ENCODE measurements at regions not wholly inside any gene's neighbourhood (a gene's known extent, or its start where the extent isn't known, plus 50 kb on each side); places are given as distances from the start of the nearest gene placed in this dataset.
A peak's percentile ranks its signal among the peaks of the same experiment; 100 is the strongest.

- DNase-seq (ENCODE audit: low read depth in 2 of 2), result no peak
These were observed 406.6 kb downstream of the ARHGEF28 start for GRCh38 chr5:74032617-74033016.

GRCh38 chr5:74031536-74031935 is 405.5 kb downstream of the ARHGEF28 start:
- no peak for DNase-seq (ENCODE audit: low read depth in 2 of 2)

- no peak for DNase-seq (ENCODE audit: low read depth in 2 of 2)
These were observed 404.8 kb downstream of the ARHGEF28 start for GRCh38 chr5:74030821-74031220.

DNA sequence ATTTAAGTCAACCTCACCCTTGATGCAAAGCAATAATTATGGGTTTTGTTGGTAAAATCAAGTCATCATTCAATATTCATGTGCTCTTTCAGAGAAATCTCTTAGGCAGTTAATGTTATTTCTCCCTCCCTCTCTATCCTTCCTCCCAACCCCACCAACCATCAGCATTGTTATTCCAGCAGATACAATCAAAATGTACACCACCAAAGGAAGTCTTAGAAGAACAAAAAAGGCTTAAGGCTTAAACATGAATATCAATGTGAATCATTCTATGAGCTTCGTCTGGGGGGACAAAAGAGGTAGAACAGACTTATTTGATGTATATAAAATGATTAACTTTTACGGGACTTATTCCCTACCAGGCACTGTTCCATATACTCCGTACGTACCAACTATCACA is 404.4 kb downstream of the ARHGEF28 start:
- no peak for DNase-seq (ENCODE audit: low read depth in 2 of 2)

DNA sequence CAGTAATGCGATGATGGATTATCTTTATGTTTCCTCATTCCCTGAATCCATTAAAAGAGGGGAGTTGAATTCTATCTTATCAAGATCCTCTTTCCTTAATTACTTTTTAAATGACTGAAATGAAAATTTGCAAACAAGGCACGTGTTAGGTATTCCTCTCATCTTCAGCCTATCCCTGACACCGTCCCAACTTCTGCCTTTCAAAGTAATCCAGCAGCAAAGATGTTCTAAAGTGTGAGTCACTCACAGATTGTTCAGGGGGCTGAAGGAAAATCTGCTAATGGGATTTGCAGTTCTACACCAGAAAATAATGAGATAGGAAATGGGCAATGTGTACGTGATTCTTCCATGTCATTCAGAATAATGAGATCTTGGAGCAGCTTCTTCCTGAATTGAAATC is 403.0 kb downstream of the ARHGEF28 start:
- DNase-seq (ENCODE audit: low read depth in 2 of 2), result no peak

DNA sequence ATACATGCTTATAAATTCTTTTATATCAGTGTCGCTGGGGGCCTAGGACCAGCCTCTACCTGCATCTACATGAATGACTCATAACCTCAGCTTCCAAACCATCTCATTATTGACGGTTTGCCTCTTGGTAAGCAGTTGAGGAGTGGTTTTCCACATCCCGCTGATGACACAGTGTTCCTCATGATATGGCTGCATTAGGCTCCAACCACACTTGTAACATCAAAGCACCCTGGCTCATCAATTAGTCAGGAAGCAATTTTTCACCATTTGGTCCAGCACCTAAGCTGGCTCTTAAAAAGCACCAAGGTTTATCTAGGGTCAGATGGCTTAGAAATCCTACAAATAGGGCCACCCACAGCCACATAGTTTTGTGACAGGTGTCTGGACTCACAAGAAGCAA is 402.4 kb downstream of the ARHGEF28 start:
- DNase-seq (ENCODE audit: low read depth in 2 of 2), result no peak

GRCh38 chr5:74027732-74028338 is 401.8 kb downstream of the ARHGEF28 start:
- no peak for DNase-seq (ENCODE audit: low read depth in 2 of 2)

- no peak for DNase-seq (ENCODE audit: low read depth in 2 of 2)
These were observed 400.3 kb downstream of the ARHGEF28 start for GRCh38 chr5:74026310-74026709.

GRCh38 chr5:74021126-74021525 is 395.1 kb downstream of the ARHGEF28 start:
- DNase-seq (ENCODE audit: low read depth in 2 of 2), result no peak

GRCh38 chr5:74020503-74020902 is 394.5 kb downstream of the ARHGEF28 start:
- no peak for DNase-seq (ENCODE audit: low read depth in 2 of 2)

- DNase-seq (ENCODE audit: low read depth in 2 of 2), result no peak
These were observed 393.9 kb downstream of the ARHGEF28 start for GRCh38 chr5:74019923-74020322.

DNA sequence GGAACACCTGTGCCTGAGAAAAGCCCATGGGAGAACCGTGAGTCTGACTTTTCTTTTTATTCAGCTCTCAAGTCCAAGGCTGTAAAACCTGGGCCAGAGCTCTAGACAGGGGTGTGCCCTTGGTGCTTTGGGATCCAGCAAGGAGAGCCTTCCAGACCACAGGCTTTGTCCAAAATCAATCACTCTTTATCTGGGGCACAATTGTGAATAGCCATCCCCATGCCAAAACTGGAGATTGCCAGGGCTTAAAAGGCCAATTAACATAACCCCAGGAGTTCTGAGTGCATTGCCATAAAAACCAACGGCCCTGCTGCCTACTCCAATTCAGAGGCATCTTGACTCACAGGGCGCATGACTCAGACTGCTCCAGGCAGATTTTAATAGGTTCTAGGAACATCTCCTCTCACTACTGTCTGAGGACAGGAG is 391.8 kb downstream of the ARHGEF28 start:
- no peak for DNase-seq (ENCODE audit: low read depth in 2 of 2)

GRCh38 chr5:74017112-74017511 is 391.1 kb downstream of the ARHGEF28 start:
- DNase-seq (ENCODE audit: low read depth in 2 of 2), result no peak

GRCh38 chr5:74016373-74016772 is 390.4 kb downstream of the ARHGEF28 start:
- DNase-seq (ENCODE audit: low read depth in 2 of 2), result peak in 1 of 2 donors; percentile 1

- DNase-seq (ENCODE audit: low read depth in 2 of 2), result no peak
These were observed 389.7 kb downstream of the ARHGEF28 start for GRCh38 chr5:74015716-74016115.

DNA sequence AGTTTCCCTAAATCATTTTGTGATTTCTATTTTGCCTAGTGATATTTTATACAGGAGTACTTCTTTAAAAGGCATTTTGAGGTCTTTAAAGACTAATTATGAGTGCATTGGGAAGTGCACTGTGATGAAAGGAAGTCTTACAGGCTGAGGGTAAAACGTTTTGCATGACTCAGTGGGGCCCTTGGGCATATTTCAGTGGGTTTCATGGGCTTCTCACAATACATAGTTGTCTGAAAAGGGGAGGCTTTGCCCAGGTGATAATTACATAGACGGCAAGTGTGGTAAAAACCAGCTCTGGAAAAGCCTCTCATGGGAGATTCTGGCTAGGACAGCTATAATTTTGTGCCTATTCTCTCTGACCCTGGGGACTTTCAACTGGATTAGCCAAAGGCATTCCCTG is 387.2 kb downstream of the ARHGEF28 start:
- DNase-seq (ENCODE audit: low read depth in 2 of 2), result no peak

GRCh38 chr5:74009502-74009901 is 383.5 kb downstream of the ARHGEF28 start:
- DNase-seq (ENCODE audit: low read depth in 2 of 2), result no peak

DNA sequence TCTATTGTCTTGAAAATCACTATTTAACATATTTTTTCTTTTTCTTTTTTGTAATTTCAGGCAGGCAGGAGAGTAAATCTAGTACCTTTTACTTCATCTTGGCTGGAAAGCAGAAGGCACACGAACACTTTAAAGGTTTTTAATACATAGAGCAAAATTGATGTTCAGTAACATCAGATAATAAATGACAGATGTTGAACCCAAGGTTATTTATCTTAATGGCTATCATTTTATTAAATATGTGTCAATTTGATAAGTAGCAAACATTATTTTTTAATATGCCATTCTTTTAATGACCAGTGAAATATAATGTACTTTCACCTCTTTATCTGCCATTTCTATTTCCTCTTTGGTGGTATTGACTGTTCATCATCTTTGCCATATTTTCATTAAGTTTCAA is 381.2 kb downstream of the ARHGEF28 start:
- DNase-seq (ENCODE audit: low read depth in 2 of 2), result no peak

DNA sequence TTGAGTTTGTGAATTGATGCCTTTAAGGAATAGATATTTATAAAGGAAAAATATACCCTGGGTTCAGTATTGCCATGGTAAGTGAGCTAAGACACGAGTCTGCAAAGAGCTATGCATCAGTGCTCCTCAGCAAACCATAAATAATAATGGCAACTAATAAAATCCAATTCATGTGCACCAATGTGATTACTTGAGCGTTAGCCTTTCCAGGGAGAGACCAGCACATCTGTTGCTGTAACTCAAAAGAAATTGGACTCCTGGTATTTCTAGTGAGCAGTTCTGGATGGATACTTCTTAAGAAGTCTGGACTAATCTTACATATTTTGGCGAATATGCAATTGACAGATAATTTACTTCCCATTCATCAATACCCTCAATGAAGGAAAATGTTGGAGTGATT is 373.3 kb downstream of the ARHGEF28 start:
- no peak for DNase-seq (ENCODE audit: low read depth in 2 of 2)

GRCh38 chr5:73998489-73998888 is 372.5 kb downstream of the ARHGEF28 start:
- DNase-seq (ENCODE audit: low read depth in 2 of 2), result no peak

DNA sequence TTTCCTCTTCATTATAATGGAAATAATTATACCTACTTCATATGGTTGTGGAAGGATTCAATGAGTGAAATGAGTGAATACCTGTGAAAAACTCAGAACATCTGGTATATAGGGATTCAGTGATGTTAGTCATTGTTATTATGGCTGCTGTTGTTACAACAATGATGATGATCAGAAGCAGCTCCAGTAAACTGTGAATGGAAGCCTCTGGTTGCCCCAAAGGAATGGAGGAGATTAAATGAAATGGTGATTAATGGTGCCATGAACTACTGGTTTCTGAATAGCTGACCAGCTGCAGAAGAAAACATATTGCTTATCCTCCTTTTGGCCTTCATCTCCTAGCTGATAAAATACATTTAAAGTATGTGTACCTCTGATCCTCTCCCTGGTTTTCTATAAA is 372.0 kb downstream of the ARHGEF28 start:
- no peak for DNase-seq (ENCODE audit: low read depth in 2 of 2)

GRCh38 chr5:73996151-73996755 is 370.3 kb downstream of the ARHGEF28 start:
- no peak for DNase-seq (ENCODE audit: low read depth in 2 of 2)

DNA sequence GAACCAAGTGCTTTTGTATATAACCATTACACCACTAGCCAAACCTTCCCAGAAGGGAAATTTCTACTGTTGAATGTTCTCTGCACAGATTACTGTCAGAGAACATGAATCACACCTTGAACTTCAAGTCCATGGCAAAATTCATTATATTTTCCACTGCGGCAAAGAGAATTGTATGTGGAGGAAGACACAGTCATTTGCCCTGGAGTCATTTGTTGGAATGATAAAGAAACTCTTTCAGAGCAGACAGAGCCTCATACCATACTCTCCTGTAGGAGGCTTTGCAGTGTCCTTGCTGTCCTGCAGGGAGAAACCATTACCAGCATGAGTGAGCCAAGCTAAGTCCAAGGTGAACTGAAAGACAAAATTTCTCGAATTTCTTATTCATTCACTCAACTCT is 369.0 kb downstream of the ARHGEF28 start:
- no peak for DNase-seq (ENCODE audit: low read depth in 2 of 2)
